ENCODE measurements at regions not wholly inside any gene's neighbourhood (a gene's known extent, or its start where the extent isn't known, plus 50 kb on each side); places are given as distances from the start of the nearest gene placed in this dataset.

DNA sequence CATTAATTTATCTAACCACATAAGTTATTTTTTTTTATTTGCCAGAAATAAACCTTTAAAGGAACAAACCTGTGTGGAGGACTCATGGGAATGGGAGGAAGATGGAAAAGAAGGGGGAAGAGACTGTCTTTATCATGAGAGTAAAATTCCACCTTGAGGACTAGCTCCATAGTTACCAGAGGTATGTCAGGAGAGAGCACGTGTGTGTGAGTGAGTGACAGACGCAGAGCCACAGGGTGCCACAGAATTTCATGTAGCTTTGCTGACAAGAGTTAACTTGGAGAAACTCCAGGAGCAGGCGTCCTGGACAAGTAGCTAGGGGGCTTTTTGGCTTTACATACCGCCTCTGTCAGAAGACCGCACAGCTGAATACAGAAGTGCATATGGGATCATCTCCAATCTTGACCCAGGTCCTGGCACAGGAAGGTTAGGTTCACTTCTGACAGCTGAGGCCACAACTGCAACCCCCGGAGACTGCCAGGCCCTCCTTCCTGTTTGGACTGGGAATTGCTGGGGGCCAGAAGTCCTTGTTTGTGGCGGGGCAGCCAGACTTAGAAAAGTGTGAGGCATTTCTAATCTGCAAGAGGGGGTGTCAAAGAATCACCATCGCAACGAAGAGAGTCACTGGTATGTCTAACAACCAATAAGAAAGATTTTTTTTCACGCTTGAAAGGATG lies 197.8 kb upstream of the TPM1 start:
- peaks cover 6% of the 10 kb centered on the region for H3K27me3 Mint-ChIP-seq (ENCODE audit: unreplicated experiment)
- no peak overlapping the region for H3K27ac Mint-ChIP-seq (ENCODE audit: unreplicated experiment)
- no peak overlapping the region for H3K4me3 Mint-ChIP-seq (ENCODE audit: unreplicated experiment)
- H3K9me3 Mint-ChIP-seq (ENCODE audit: unreplicated experiment), result peaks cover 7% of the 10 kb centered on the region
- no peak for DNase-seq
- peaks cover 15% of the 10 kb centered on the region for H3K36me3 Mint-ChIP-seq (ENCODE audit: unreplicated experiment)
- H3K4me1 Mint-ChIP-seq (ENCODE audit: low read depth, unreplicated experiment), result no peaks in the 10 kb centered on the region
- TF ChIP-seq, protein P1, sequence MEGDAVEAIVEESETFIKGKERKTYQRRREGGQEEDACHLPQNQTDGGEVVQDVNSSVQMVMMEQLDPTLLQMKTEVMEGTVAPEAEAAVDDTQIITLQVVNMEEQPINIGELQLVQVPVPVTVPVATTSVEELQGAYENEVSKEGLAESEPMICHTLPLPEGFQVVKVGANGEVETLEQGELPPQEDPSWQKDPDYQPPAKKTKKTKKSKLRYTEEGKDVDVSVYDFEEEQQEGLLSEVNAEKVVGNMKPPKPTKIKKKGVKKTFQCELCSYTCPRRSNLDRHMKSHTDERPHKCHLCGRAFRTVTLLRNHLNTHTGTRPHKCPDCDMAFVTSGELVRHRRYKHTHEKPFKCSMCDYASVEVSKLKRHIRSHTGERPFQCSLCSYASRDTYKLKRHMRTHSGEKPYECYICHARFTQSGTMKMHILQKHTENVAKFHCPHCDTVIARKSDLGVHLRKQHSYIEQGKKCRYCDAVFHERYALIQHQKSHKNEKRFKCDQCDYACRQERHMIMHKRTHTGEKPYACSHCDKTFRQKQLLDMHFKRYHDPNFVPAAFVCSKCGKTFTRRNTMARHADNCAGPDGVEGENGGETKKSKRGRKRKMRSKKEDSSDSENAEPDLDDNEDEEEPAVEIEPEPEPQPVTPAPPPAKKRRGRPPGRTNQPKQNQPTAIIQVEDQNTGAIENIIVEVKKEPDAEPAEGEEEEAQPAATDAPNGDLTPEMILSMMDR (IDR thresholded peaks at IDR 0.05; ENCODE audit: partially characterized antibody, unreplicated experiment), result no peak

DNA sequence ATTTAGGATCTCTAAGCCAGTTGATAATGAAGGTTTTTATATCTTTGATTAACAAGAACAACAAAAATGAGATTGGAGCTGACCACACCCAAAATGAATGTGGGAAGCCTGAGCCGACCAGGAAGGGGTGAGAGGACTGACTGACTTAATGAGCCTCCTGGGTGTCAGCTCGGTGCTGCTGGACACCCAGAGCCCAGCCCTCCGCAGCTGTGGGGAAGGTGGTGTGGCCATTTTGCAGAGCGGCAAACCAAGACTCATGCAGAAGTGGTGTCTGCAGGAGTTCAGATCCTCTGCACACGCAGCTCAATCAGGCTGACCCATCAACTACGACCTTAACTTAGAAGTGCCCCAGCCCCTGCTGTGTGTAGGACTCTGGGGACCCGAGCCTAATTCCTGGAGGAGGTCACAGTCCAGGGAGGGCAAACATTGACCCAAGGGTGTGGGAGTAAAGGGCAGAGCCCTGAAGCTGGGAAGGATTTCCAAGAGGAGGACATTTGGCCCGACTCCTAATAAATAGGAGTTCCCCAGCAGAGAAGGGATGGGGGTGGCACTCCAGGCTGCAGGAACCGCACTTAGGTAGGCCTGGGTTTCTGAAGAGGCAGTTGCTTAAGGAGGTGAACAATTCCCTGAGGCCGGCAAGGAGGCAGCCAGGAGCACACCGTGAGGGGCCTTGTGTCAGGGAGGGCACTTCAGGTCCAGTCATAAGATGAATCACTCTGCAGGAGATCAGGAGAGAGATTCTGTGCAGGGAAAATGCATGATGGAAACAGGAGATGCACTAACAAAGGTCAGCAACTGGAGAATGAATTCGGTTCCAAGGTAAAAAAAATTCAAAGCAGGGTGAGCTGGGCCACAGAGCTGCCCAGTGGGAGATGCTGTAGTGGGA lies 197.1 kb upstream of the TPM1 start:
- Mint-ChIP-seq H3K36me3 (ENCODE audit: unreplicated experiment) (peaks cover 10% of the 10 kb centered on the region), H3K27ac (ENCODE audit: unreplicated experiment) (no peak overlapping the region), H3K27me3 (ENCODE audit: unreplicated experiment) (peaks cover 6% of the 10 kb centered on the region), H3K9me3 (ENCODE audit: unreplicated experiment) (peaks cover 7% of the 10 kb centered on the region), H3K4me3 (ENCODE audit: unreplicated experiment) (no peak overlapping the region), H3K4me1 (ENCODE audit: low read depth, unreplicated experiment) (no peaks in the 10 kb centered on the region)
- no peak for DNase-seq
- TF ChIP-seq, protein P1 (IDR thresholded peaks at IDR 0.05; ENCODE audit: partially characterized antibody, unreplicated experiment), result no peak

DNA sequence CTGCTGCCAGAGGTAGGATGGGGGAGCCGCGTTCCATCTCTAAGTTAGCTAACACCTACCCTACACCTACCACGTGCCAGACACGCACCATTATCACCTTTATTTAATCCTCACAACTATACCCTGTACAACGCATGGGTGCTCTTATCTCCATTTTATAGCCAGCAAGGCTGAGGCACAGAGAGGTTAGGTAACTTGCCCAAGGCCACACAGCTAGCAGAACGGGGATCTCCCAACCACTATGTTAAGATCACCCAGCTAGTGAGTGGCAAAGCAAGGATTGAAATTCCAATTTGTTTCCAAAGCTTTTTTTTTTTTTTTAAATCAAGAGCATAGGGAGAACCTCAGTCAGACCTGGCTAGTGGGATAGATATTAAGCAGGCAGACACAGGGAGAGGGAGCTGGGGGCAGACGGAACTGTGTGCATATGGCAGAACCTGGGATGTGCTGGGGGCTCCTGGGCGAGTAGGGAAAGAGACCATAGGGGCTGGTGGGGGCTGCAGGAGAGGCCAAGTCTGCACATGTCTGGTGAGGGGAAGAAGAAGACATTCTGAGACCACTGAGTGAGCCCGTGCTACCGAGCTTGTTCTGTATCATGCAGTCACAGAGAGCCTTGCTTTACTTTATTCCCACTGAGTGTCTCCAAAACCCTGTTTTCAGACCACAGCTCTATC lies 196.3 kb upstream of the TPM1 start:
- Mint-ChIP-seq H3K27me3 (ENCODE audit: unreplicated experiment) (peaks cover 6% of the 10 kb centered on the region), H3K4me1 (ENCODE audit: low read depth, unreplicated experiment) (peaks cover 2% of the 10 kb centered on the region), H3K9me3 (ENCODE audit: unreplicated experiment) (peaks cover 7% of the 10 kb centered on the region), H3K27ac (ENCODE audit: unreplicated experiment) (no peak overlapping the region), H3K4me3 (ENCODE audit: unreplicated experiment) (no peak overlapping the region), H3K36me3 (ENCODE audit: unreplicated experiment) (peaks cover 7% of the 10 kb centered on the region)
- DNase-seq, result no peak
- TF ChIP-seq, protein P1 (IDR thresholded peaks at IDR 0.05; ENCODE audit: partially characterized antibody, unreplicated experiment), result no peak

DNA sequence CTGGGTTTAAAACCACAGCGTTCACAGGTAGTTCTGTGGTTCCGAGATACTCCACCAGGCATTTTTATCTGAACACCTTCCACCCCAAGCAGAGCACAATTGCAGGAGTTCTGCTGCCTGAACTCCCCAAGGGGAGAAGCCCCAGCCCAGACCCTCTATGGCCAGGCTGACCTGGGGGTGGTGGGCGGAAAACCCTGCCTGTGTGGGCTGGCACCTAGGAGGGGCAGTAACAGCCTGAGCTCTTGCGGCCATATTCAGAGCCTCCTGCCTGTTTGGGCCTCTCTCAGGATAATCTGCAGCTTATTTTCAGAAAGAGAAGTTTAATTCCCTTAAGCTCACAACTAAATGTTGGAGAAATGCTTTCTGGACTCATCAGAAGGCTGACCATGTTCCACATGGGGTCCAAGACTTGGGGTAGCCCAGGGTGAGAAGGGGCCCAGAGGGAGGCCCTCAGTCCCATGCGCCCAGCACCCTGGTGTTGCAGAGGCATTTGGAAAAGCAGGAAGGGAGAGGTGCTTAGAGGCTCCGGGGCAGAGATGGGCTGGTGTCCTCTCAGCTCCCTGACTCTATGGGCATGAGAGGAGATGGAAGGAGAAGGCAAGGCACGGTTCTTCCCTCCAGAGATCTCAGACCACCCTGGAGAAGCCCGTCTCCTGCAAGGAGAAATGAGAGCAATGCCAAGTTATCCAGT lies 195.6 kb upstream of the TPM1 start:
- Mint-ChIP-seq H3K36me3 (ENCODE audit: unreplicated experiment) (peaks cover 7% of the 10 kb centered on the region), H3K4me3 (ENCODE audit: unreplicated experiment) (no peak overlapping the region), H3K4me1 (ENCODE audit: low read depth, unreplicated experiment) (peaks cover 2% of the 10 kb centered on the region), H3K27ac (ENCODE audit: unreplicated experiment) (no peak overlapping the region), H3K27me3 (ENCODE audit: unreplicated experiment) (peaks cover 6% of the 10 kb centered on the region), H3K9me3 (ENCODE audit: unreplicated experiment) (peaks cover 7% of the 10 kb centered on the region)
- TF ChIP-seq, protein P1 (IDR thresholded peaks at IDR 0.05; ENCODE audit: partially characterized antibody, unreplicated experiment), result no peak
- DNase-seq, result no peak

Measured in glutamatergic neuron (in vitro differentiated cells).